HepG2 (cell line): ENCODE measurements at regions not wholly inside any gene's neighbourhood (a gene's known extent, or its start where the extent isn't known, plus 50 kb on each side); places are given as distances from the start of the nearest gene placed in this dataset.

Experiments used
- ATAC-seq: fragments of 200-7000 bp; cut with Tn5 transposase; 3 replicates; pipeline ENCODE4 v1.9.1; 2020; ENCODE audit warnings: mild to moderate bottlenecking, moderate library complexity
- BruUV-seq: library from RNA; stranded (reverse); fragments of 400-500 nt; replicated peaks from 2 replicates; lab custom pipeline; 2021; lab: Mats Ljungman, UMichigan
- CTCF ChIA-PET: fragments of 300-600 bp; formaldehyde crosslinking; extraction: SDS; loops from one replicate; lab custom pipeline; 2021; ENCODE audit warnings: low total read pairs, inconsistent platforms, low intra/inter-chr PET ratio; lab: Yijun Ruan, JAX
- POLR2A ChIA-PET: fragments of 350-600 bp; sonication (Branson Sonifier 250); formaldehyde crosslinking; loops from one replicate; lab custom pipeline; 2020; ENCODE audit warnings: antibody characterized with exemption, inconsistent platforms; lab: Yijun Ruan, JAX
- DNase-seq: peaks from one replicate; pipeline ENCODE4 v3.0.0-alpha.2; 2015; ENCODE audit warnings: low spot score
- FAIRE-seq: peaks from 3 replicates; lab custom pipeline; 2011; peaks lifted over from hg19 to GRCh38; lab: Jason Lieb, UNC
- H2AFZ ChIP-seq: one replicate; pipeline ENCODE4 v1.6.1; 2011; ENCODE audit warnings: low read length, inconsistent platforms
- H3K27ac ChIP-seq: fragments of 300-600 bp; 3 replicates; pipeline ENCODE4 v1.8.0; 2011; ENCODE audit warnings: mixed run types, mild to moderate bottlenecking, mixed read lengths, low read length, inconsistent platforms; ENCODE audit not compliant: insufficient read depth; ENCODE audit errors: extremely low read length
- H3K27me3 ChIP-seq, 2 experiments: fragments of 200-600 bp in 1 of 2; 2 replicates in 1 of 2; 3 replicates in 1 of 2; pipeline versions ENCODE4 v1.6.0 to v1.8.0; 2011; ENCODE audit warnings: low read length in 2 of 2, mild to moderate bottlenecking in 2 of 2, moderate library complexity in 2 of 2, inconsistent platforms in 1 of 2; ENCODE audit not compliant: insufficient read depth in 2 of 2, control insufficient read depth in 1 of 2
- H3K36me3 ChIP-seq, 2 experiments: fragments of 200-600 bp in 1 of 2; replicated peaks in 1 of 2; 2 replicates in 1 of 2; 3 replicates in 1 of 2; pipeline versions ENCODE4 v1.5.1 to v1.8.0; 2011; ENCODE audit warnings: low read length in 2 of 2, inconsistent platforms in 1 of 2; ENCODE audit not compliant: insufficient read depth in 2 of 2, control insufficient read depth in 1 of 2
- H3K4me1 ChIP-seq: 2 replicates; pipeline ENCODE4 v1.5.1; 2012; ENCODE audit warnings: low read length, inconsistent platforms; ENCODE audit not compliant: insufficient read depth
- H3K4me2 ChIP-seq: 2 replicates; pipeline ENCODE4 v1.6.0; 2011; ENCODE audit warnings: low read depth, low read length, inconsistent platforms
- H3K4me3 ChIP-seq, 3 experiments: fragments of 200-600 bp in 1 of 3; sonication (generic), shearing (Covaris generic) in 1 of 3; replicated peaks in 1 of 3; 2 replicates each; pipeline ENCODE4 v1.5.1; 2011 to 2016; ENCODE audit warnings: low read length in 3 of 3, inconsistent platforms in 2 of 3, low read depth in 2 of 3, mild to moderate bottlenecking in 2 of 3, control low read depth in 1 of 3, mixed read lengths in 1 of 3; ENCODE audit not compliant: insufficient read depth in 1 of 3
- H3K79me2 ChIP-seq: one replicate; pipeline ENCODE4 v1.6.1; 2011; ENCODE audit warnings: low read length, inconsistent platforms; ENCODE audit not compliant: insufficient read depth
- H3K9ac ChIP-seq: 2 replicates; pipeline ENCODE4 v1.6.0; 2011; ENCODE audit warnings: mild to moderate bottlenecking, low read depth, low read length, inconsistent platforms; ENCODE audit not compliant: insufficient read depth
- H3K9me3 ChIP-seq: 2 replicates; pipeline ENCODE4 v1.5.1; 2012; ENCODE audit warnings: mild to moderate bottlenecking, low read length
- H4K20me1 ChIP-seq: 2 replicates; pipeline ENCODE4 v1.6.0; 2011; ENCODE audit warnings: inconsistent platforms, mild to moderate bottlenecking, low read length, moderate library complexity; ENCODE audit not compliant: insufficient read depth
- ATF7 ChIP-seq, 2 experiments: fragments of 450-650 bp in 1 of 2; sonication (generic) in 1 of 2; formaldehyde crosslinking in 1 of 2; IDR thresholded peaks; 2 replicates each; pipeline versions ENCODE4 v1.4.0 to v1.6.1; 2016 to 2020; ENCODE audit warnings: antibody characterized with exemption in 1 of 2, mild to moderate bottlenecking in 1 of 2, missing genetic modification reagents in 1 of 2
- NFRKB ChIP-seq: fragments of 450-650 bp; IDR thresholded peaks from 2 replicates; pipeline ENCODE4 v1.6.1; 2017
- ZNF337 ChIP-seq: sonication (generic); formaldehyde crosslinking; IDR thresholded peaks from 2 replicates; pipeline ENCODE4 v1.5.1; 2020; ENCODE audit warnings: missing genetic modification reagents, low read depth, mild to moderate bottlenecking, borderline replicate concordance
- ZNF496 ChIP-seq: sonication (generic); formaldehyde crosslinking; IDR thresholded peaks from 2 replicates; pipeline ENCODE4 v1.8.1; 2023; ENCODE audit warnings: mild to moderate bottlenecking, moderate library complexity, missing genetic modification reagents; ENCODE audit not compliant: insufficient replicate concordance
- WGBS: methylation state at CpG from one replicate; pipeline ENCODE4 v1.1.6; 2017; ENCODE audit warnings: low lambda C conversion rate; 5-methylcytosine and 5-hydroxymethylcytosine counted together
- in situ Hi-C: cut with HindIII; loops from 2 replicates; pipeline ENCODE4 v1.10.0; 2017; ENCODE audit warnings: low pct_unique_long_range_greater_than_20kb; ENCODE audit not compliant: extremely low pct_ligation_motif_present
- intact Hi-C: fragments of 100-400 bp; cut with micrococcal nuclease; formaldehyde crosslinking; loops from one replicate; pipeline ENCODE4 v1.10.0; 2022; ENCODE audit not compliant: unreplicated experiment
- TF ChIP-seq, protein P1 (sequence below): sonication (generic); formaldehyde crosslinking; IDR thresholded peaks from 2 replicates; pipeline ENCODE4 v1.4.0; 2020; ENCODE audit warnings: missing genetic modification reagents, borderline replicate concordance

DNA sequence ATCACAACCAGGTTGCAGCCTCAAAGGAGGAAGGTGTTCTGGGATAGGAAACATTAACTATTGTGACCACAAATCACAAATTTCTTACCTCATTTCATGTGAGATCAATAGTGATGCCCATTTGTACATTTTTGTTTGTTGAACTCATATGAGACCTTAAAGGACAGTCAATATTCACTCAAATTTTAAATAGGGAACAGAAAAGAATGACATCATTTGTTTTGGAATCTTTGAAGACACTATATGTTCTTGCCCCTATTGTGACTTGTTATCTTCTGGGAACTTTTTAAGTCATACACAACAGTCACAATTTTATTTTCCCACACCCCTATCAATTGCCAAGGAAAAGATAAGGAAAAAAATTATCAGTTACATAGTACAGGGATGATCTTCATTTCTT, 346.5 kb downstream of the ARAP2 start:
- H3K27me3 ChIP-seq: no peaks in the 10 kb centered on the region
- no peaks in the 10 kb centered on the region for H3K36me3 ChIP-seq
- no peaks in the 10 kb centered on the region for H3K79me2 ChIP-seq
- H3K4me2 ChIP-seq: no peak overlapping the region
- H3K9ac ChIP-seq: no peak overlapping the region
- FAIRE-seq (no peak), ATAC-seq (no peak), DNase-seq (no peak)
- no peak overlapping the region for H3K4me3 ChIP-seq
- no peak overlapping the region for H2AFZ ChIP-seq
- in situ Hi-C loops (no loop called here), intact Hi-C loops (no loop called here)
- no peaks in the 10 kb centered on the region for H3K4me1 ChIP-seq
- ChIA-PET POLR2A (no interaction called here), CTCF (no interaction called here)
- BruUV-seq: no TSS peak
- no peaks in the 10 kb centered on the region for H3K9me3 ChIP-seq
- H3K27ac ChIP-seq: no peak overlapping the region
- peak; percentile 76 for TF ChIP-seq ATF7 (IDR thresholded peaks at IDR 0.05)
- TF ChIP-seq ATF7 (CRISPR knock-in tag; IDR thresholded peaks at IDR 0.05): no peak
- TF ChIP-seq ZNF337 (CRISPR knock-in tag): no peak
- H4K20me1 ChIP-seq: no peaks in the 10 kb centered on the region

DNA sequence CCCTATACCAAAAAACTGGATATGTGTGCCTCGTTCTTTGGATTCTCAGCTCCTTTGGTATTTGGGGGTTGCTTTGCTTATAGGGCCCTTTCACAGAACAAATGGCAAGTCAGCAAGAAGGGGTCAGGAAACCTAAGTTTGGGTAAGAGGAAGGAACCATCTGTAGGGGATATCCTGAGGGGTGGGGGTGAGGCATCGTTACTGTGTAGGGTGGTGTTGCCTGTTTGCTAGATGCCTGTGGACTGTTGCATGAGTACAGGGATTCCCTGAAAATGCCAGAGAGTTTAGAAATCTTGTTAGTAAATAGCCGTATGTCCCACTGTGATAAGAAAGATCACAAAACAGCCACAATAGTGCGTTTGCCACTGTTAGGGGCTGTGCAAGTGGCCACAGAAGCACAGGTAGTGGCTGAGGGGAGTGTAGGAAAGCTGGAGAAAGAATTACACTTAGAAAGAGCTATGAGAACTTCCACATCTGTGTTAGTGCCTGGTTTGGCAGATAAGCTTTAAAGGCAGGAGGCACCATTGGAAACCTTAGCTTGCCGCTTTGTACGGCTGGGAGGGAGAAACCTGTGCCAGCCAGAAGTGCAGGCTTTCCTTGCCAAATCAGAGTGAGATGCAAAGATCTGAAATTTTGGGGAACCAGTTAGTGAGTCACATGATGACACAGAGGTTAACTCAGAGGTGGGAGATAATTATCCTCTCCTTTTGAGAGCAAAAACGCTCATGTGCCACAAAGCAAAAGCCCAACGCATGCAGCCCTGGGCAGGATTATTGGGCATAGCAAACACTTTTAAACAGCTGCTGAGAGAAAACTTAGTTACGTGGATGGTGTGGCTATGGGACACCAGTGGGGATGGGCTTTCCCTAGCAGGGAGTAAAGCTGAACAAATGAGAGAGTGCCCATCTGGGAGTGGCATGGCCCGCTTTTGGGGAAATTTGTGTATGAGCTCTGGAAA, 343.7 kb downstream of the ARAP2 start:
- 6% methylated on average over 10 of the region's 10 CpGs for WGBS
- TF ChIP-seq ZNF496 (CRISPR knock-in tag): no peak
- no peak for TF ChIP-seq NFRKB
- TF ChIP-seq, protein P1, sequence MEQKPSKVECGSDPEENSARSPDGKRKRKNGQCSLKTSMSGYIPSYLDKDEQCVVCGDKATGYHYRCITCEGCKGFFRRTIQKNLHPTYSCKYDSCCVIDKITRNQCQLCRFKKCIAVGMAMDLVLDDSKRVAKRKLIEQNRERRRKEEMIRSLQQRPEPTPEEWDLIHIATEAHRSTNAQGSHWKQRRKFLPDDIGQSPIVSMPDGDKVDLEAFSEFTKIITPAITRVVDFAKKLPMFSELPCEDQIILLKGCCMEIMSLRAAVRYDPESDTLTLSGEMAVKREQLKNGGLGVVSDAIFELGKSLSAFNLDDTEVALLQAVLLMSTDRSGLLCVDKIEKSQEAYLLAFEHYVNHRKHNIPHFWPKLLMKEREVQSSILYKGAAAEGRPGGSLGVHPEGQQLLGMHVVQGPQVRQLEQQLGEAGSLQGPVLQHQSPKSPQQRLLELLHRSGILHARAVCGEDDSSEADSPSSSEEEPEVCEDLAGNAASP (CRISPR knock-in tag): no peak
- Histone ChIP-seq H3K27ac (no peak overlapping the region), H2AFZ (no peak overlapping the region), H3K36me3 (no peaks in the 10 kb centered on the region), H3K4me2 (no peak overlapping the region), H3K4me3 (no peak overlapping the region), H3K79me2 (no peaks in the 10 kb centered on the region), H3K27me3 (no peaks in the 10 kb centered on the region), H4K20me1 (no peaks in the 10 kb centered on the region), H3K9ac (no peak overlapping the region), H3K4me1 (no peaks in the 10 kb centered on the region), H3K9me3 (no peaks in the 10 kb centered on the region)
- no peak for DNase-seq
- no TSS peak for BruUV-seq
- no peak for ATAC-seq
- POLR2A ChIA-PET: no interaction called here
- in situ Hi-C loops (no loop called here), intact Hi-C loops (no loop called here)
- CTCF ChIA-PET: no interaction called here
- no peak for FAIRE-seq
